Cardiac muscle cell (in vitro differentiated cells and primary cell): ENCODE measurements at regions not wholly inside any gene's neighbourhood (a gene's known extent, or its start where the extent isn't known, plus 50 kb on each side); places are given as distances from the start of the nearest gene placed in this dataset.

Source experiments
- DNase-seq, 2 donors: peaks; one replicate each; pipeline versions ENCODE4 v3.0.0 to v3.0.0-alpha.2; 2010 to 2017; ENCODE audit warnings: low read depth in 1 of 2, low spot score in 1 of 2
- H3K27ac ChIP-seq: fragments of 200-600 bp; sonication (generic); 2 replicates; pipeline ENCODE4 v1.5.1; 2016
- H3K27me3 ChIP-seq: fragments of 200-600 bp; sonication (generic); 2 replicates; pipeline ENCODE4 v1.6.0; 2016; ENCODE audit warnings: control low read depth
- H3K36me3 ChIP-seq: fragments of 200-600 bp; sonication (generic); 2 replicates; pipeline ENCODE4 v1.5.1; 2016; ENCODE audit warnings: control low read depth
- H3K4me1 ChIP-seq: fragments of 200-600 bp; sonication (generic); 2 replicates; pipeline ENCODE4 v1.8.1; 2017; ENCODE audit warnings: low read depth, mild to moderate bottlenecking, mixed run types
- H3K4me3 ChIP-seq: fragments of 200-600 bp; sonication (generic); 2 replicates; pipeline ENCODE4 v1.5.1; 2016; ENCODE audit warnings: mild to moderate bottlenecking
- H3K9me3 ChIP-seq: fragments of 200-600 bp; sonication (generic); 2 replicates; pipeline ENCODE4 v1.5.1; 2017; ENCODE audit warnings: low read depth, mild to moderate bottlenecking, control low read depth
- TF ChIP-seq, protein P1 (sequence below): IDR thresholded peaks from 2 replicates; pipeline ENCODE4 v1.5.1; 2012; ENCODE audit warnings: low read depth, mild to moderate bottlenecking, low read length

DNA sequence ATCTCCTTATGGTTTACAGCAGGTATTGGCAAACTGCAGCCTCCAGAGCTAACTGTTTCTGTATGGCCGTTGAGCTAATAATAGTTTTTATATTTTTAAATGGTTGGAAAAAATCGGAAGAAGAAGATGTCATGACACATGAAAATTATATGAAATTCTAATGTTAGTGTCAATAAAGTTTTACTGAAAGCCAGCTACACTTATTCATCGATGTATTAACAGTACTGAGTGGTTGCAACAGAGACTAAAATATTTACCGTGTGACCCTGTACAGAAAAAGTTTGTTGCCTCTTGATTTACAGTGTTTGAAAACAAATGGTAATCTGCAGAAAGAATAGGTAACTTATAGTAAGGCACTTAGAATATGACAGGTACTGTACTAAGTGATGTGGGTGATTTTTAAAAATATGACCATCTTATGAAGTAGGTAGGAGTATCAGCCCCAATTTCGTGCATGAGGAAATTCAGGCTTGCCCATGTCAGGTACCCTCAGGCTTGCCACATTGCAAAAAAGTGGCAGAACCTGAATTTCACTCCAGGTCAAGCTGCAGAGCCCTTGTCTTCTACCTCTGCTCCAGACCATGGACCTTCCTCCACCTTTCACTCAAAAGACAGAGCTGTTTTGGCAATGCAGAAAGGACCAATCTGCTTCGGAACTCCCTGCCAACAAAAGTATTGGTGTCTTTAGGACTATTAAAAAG is 311.9 kb upstream of the RUNX1 start:
- Histone ChIP-seq H3K9me3 (no peaks in the 10 kb centered on the region), H3K4me1 (no peaks in the 10 kb centered on the region), H3K27me3 (peaks cover 20% of the 10 kb centered on the region), H3K27ac (no peak overlapping the region), H3K4me3 (no peak overlapping the region), H3K36me3 (no peaks in the 10 kb centered on the region)
- TF ChIP-seq, protein P1, sequence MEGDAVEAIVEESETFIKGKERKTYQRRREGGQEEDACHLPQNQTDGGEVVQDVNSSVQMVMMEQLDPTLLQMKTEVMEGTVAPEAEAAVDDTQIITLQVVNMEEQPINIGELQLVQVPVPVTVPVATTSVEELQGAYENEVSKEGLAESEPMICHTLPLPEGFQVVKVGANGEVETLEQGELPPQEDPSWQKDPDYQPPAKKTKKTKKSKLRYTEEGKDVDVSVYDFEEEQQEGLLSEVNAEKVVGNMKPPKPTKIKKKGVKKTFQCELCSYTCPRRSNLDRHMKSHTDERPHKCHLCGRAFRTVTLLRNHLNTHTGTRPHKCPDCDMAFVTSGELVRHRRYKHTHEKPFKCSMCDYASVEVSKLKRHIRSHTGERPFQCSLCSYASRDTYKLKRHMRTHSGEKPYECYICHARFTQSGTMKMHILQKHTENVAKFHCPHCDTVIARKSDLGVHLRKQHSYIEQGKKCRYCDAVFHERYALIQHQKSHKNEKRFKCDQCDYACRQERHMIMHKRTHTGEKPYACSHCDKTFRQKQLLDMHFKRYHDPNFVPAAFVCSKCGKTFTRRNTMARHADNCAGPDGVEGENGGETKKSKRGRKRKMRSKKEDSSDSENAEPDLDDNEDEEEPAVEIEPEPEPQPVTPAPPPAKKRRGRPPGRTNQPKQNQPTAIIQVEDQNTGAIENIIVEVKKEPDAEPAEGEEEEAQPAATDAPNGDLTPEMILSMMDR, result no peak
- no peak for DNase-seq

- no peaks in the 10 kb centered on the region for H3K36me3 ChIP-seq
- H3K27ac ChIP-seq, result no peak overlapping the region
- DNase-seq, result peak in 1 of 2 donors; percentile 46
- no peaks in the 10 kb centered on the region for H3K4me1 ChIP-seq
- H3K27me3 ChIP-seq, result peaks cover 20% of the 10 kb centered on the region
- TF ChIP-seq, protein P1, result no peak
- no peak overlapping the region for H3K4me3 ChIP-seq
- no peaks in the 10 kb centered on the region for H3K9me3 ChIP-seq
Observed at GRCh38 chr21:35359076-35359475, 310.0 kb upstream of the RUNX1 start.

DNA sequence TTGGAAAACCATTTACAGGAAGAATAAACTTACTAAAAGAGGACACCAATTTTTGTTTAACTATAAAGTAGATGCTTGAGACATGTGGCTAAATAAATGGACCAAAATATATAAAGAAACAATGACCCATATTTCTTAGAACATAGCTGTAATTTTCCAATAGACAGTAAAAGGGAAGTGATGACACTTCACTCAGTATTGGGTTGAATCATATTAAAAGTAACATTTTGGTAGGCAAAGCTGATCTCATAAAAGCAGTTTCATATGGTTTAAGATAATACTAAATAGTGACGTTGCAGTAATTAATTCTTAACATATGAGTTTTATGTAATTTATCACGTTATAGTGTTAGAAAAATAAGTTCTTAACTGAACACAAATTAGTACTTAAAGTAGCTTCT is 308.9 kb upstream of the RUNX1 start:
- H3K27me3 ChIP-seq, result peaks cover 21% of the 10 kb centered on the region
- H3K27ac ChIP-seq, result no peak overlapping the region
- TF ChIP-seq, protein P1, result no peak
- H3K4me3 ChIP-seq, result no peak overlapping the region
- H3K9me3 ChIP-seq, result no peaks in the 10 kb centered on the region
- no peak for DNase-seq
- H3K36me3 ChIP-seq, result no peaks in the 10 kb centered on the region
- no peaks in the 10 kb centered on the region for H3K4me1 ChIP-seq

DNA sequence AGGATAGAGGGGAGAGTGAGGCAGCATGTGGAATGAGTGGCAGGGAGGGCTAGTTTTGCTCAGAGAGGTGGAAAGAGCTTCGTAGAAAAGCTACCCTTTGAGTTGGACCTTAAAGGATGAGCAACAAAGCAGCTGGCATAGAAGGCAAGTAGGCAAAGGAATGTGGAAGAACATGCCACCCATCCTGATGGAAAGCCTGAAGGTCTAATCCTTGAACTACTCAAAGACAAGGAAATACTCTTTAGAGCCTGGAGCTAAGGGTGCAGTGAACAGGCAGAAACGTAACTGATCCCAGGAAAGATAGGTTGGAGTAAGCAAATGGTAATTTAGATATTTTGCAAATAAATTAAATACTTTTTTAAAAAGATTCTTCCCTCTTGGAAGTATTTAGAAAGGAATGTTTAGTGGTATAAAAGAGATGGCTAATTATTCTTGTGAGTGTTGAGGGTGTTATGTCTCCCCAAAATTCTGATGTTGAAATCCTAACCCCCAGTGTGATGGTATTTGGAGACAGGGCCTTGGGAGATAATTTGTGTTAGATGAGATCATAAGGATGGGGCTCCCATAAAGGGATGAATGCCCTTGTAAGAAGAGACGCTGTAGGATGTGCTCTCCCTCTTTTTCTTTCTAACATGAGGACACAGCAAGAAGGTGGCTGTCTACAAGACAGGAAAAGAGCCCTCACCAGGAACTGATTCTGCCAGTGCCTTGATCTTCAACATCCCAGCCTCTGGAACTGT is 308.1 kb upstream of the RUNX1 start:
- H3K4me3 ChIP-seq, result no peak overlapping the region
- no peaks in the 10 kb centered on the region for H3K4me1 ChIP-seq
- TF ChIP-seq, protein P1, result no peak
- no peak for DNase-seq
- H3K9me3 ChIP-seq, result no peaks in the 10 kb centered on the region
- no peak overlapping the region for H3K27ac ChIP-seq
- H3K27me3 ChIP-seq, result peaks cover 29% of the 10 kb centered on the region
- H3K36me3 ChIP-seq, result no peaks in the 10 kb centered on the region

- Histone ChIP-seq H3K4me3 (no peak overlapping the region), H3K27me3 (peaks cover 31% of the 10 kb centered on the region), H3K36me3 (no peaks in the 10 kb centered on the region), H3K27ac (no peak overlapping the region), H3K9me3 (no peaks in the 10 kb centered on the region), H3K4me1 (no peaks in the 10 kb centered on the region)
- DNase-seq, result no peak
- TF ChIP-seq, protein P1, result no peak
Observed at GRCh38 chr21:35354078-35354477, 305.0 kb upstream of the RUNX1 start.
